Fibroblast of lung (primary cell): ENCODE measurements at regions not wholly inside any gene's neighbourhood (a gene's known extent, or its start where the extent isn't known, plus 50 kb on each side); places are given as distances from the start of the nearest gene placed in this dataset.

Experiments used
- CTCF ChIP-seq, 2 donors: IDR thresholded peaks in 1 of 2; conservative IDR thresholded peaks in 1 of 2; 1 replicate in 1 of 2; 2 replicates in 1 of 2; pipeline ENCODE4 v1.5.1; 2011 to 2012; ENCODE audit warnings: low read length in 2 of 2, control low read depth in 1 of 2, inconsistent platforms in 1 of 2, low read depth in 1 of 2, mild to moderate bottlenecking in 1 of 2
- EZH2 ChIP-seq: IDR thresholded peaks from 2 replicates; pipeline ENCODE4 v1.5.1; 2012; ENCODE audit warnings: low read length, control low read depth, mild to moderate bottlenecking; ENCODE audit errors: missing control alignments

DNA sequence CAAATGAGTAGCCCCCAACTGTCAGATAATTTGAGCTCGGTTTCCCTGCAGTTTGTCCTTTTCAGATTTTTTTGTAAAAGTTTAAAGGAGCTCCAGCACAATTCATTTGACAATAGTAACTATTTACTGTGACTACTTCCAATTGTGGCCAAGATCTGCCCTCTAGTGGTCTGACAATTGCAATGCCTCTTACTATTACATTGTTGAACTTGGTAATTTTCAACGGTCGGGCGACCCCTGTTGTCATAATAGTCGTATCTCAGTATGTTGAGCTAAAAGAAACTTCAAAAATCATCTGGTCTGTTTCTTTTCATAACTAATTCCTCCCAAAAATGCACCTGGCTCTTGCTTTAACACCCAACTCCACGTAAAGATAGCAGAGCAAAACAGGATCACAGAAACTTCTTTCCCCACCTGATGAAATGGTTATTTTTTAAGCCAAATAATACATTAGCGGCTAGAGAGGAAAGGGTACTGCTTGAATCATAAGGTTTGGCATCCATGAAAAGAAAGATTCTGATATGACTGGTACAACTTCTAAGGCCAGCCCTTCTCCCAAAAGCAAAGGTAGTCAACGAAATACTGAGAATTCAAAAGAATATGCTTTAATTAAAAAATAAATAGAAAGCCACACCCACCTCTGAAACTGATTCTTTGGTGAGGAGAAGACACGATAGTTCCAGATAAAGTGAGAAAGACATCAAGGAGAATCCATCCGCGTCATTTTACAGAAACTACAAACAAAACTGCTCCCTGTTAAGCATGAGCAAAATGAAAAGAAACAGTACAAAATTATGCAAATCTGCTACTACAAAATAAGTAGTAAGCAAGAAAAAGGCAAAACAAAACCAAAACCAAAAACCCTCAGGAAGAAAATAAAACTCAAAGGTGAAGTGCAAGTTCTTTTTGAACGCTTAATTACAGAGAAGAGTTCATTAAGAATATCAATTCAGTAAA is 76.9 kb upstream of the HTR4 start:
- peak; percentile 78 to 94 for TF ChIP-seq CTCF (conservative IDR thresholded peaks at IDR 0.05 in 1 of 2, IDR thresholded peaks at IDR 0.05 in 1 of 2; ENCODE audit: low read depth in 1 of 2, low read length in 2 of 2)
- no peak for TF ChIP-seq EZH2
